HG03521 (cell line): ENCODE measurements at regions not wholly inside any gene's neighbourhood (a gene's known extent, or its start where the extent isn't known, plus 50 kb on each side); places are given as distances from the start of the nearest gene placed in this dataset.
A peak's percentile ranks its signal among the peaks of the same experiment; 100 is the strongest.
"Not testable (repeated sequence)": the region's sequence is repeated elsewhere in the genome, so short reads cannot be mapped to it uniquely, and the experiment has no call there.

Source experiments
- ATAC-seq: cut with Tn5 transposase; IDR thresholded peaks from one replicate; pipeline ENCODE4 v1.9.1; 2021; ENCODE audit warnings: mild to moderate bottlenecking, moderate library complexity; ENCODE audit not compliant: unreplicated experiment

- ATAC-seq: no peak
Measured at GRCh38 chr18:26653943-26654615, 105.7 kb upstream of the KCTD1 start.

- no peak for ATAC-seq
Measured at GRCh38 chr18:26652501-26652900, 104.1 kb upstream of the KCTD1 start.

- ATAC-seq: no peak
Measured at GRCh38 chr18:26650310-26651268, 102.2 kb upstream of the KCTD1 start.

GRCh38 chr18:26649193-26649543, 100.8 kb upstream of the KCTD1 start:
- ATAC-seq: no peak

- ATAC-seq: no peak
Measured at GRCh38 chr18:26648509-26649192, 100.3 kb upstream of the KCTD1 start.

- no peak for ATAC-seq
Measured at GRCh38 chr18:26646901-26647300, 98.5 kb upstream of the KCTD1 start.

GRCh38 chr18:26642440-26643348, 94.3 kb upstream of the KCTD1 start:
- no peak for ATAC-seq

GRCh38 chr18:26640541-26640940, 92.2 kb upstream of the KCTD1 start:
- no peak for ATAC-seq

- no peak for ATAC-seq
Measured at GRCh38 chr18:26639149-26639548, 90.8 kb upstream of the KCTD1 start.

GRCh38 chr18:26637983-26638382, 89.6 kb upstream of the KCTD1 start:
- ATAC-seq: no peak

GRCh38 chr18:26637324-26637723, 89.0 kb upstream of the KCTD1 start:
- no peak for ATAC-seq

GRCh38 chr18:26635466-26635865, 87.1 kb upstream of the KCTD1 start:
- ATAC-seq: no peak

- ATAC-seq: no peak
Measured at GRCh38 chr18:26634631-26635030, 86.3 kb upstream of the KCTD1 start.

GRCh38 chr18:26631135-26631534, 82.8 kb upstream of the KCTD1 start:
- no peak for ATAC-seq

GRCh38 chr18:26630596-26630995, 82.2 kb upstream of the KCTD1 start:
- ATAC-seq: no peak

- no peak for ATAC-seq
Measured at GRCh38 chr18:26628017-26628416, 79.7 kb upstream of the KCTD1 start.

- no peak for ATAC-seq
Measured at GRCh38 chr18:26624443-26624842, 76.1 kb upstream of the KCTD1 start.

- not testable (repeated sequence) for ATAC-seq
Measured at GRCh38 chr18:26623314-26623713, 75.0 kb upstream of the KCTD1 start.

- ATAC-seq: peak; percentile 72
Measured at GRCh38 chr18:26621161-26622026, 73.0 kb upstream of the KCTD1 start.

- ATAC-seq: no peak
Measured at GRCh38 chr18:26619350-26619749, 71.0 kb upstream of the KCTD1 start.
